ENCODE measurements at regions not wholly inside any gene's neighbourhood (a gene's known extent, or its start where the extent isn't known, plus 50 kb on each side); places are given as distances from the start of the nearest gene placed in this dataset.

DNA sequence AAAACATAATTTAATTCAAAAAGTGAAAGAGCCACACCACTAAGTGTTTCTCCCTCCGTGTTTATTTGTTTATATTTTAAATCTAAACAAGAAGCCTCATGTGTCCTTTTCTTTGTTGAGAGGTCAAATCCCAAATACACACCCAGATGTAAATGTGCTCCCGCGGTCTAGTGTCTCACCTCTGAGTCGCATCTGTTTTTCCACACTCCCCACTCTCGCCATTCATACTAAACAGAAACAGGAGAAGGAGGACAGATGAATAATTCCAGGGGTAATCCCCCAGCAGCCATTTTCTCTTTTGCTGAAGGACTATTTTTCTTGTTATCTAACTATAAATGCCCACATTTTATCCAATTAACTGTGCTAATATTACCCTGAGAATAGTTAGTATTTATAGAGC, 361.6 kb upstream of the RIOK2 start:
- ATAC-seq (ENCODE audit: low FRiP score) (no peak), DNase-seq (ENCODE audit: low spot score) (no peak)
- TF ChIP-seq, protein P1, sequence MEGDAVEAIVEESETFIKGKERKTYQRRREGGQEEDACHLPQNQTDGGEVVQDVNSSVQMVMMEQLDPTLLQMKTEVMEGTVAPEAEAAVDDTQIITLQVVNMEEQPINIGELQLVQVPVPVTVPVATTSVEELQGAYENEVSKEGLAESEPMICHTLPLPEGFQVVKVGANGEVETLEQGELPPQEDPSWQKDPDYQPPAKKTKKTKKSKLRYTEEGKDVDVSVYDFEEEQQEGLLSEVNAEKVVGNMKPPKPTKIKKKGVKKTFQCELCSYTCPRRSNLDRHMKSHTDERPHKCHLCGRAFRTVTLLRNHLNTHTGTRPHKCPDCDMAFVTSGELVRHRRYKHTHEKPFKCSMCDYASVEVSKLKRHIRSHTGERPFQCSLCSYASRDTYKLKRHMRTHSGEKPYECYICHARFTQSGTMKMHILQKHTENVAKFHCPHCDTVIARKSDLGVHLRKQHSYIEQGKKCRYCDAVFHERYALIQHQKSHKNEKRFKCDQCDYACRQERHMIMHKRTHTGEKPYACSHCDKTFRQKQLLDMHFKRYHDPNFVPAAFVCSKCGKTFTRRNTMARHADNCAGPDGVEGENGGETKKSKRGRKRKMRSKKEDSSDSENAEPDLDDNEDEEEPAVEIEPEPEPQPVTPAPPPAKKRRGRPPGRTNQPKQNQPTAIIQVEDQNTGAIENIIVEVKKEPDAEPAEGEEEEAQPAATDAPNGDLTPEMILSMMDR (IDR thresholded peaks at IDR 0.05), result no peak

DNA sequence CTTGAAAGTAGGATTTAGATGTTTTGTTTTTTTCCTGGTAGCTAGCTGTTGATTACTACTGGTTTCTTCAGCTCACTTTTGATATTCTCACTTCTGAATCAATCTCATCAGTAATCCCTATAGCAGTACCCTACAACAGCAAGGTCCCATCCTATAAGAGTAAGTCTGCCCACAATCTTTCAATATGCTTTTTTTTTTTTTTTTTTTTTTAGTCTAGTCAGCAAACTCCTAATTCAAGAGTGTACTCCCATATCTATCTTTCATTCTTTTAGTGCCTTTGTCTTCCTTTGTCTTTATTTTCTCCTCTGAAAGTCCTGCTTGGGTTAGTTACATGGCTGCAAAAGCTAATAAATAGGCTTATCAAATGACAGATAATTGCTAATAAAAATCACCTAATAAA, 362.4 kb upstream of the RIOK2 start:
- no peak for ATAC-seq (ENCODE audit: low FRiP score)
- TF ChIP-seq, protein P1 (IDR thresholded peaks at IDR 0.05), result no peak

DNA sequence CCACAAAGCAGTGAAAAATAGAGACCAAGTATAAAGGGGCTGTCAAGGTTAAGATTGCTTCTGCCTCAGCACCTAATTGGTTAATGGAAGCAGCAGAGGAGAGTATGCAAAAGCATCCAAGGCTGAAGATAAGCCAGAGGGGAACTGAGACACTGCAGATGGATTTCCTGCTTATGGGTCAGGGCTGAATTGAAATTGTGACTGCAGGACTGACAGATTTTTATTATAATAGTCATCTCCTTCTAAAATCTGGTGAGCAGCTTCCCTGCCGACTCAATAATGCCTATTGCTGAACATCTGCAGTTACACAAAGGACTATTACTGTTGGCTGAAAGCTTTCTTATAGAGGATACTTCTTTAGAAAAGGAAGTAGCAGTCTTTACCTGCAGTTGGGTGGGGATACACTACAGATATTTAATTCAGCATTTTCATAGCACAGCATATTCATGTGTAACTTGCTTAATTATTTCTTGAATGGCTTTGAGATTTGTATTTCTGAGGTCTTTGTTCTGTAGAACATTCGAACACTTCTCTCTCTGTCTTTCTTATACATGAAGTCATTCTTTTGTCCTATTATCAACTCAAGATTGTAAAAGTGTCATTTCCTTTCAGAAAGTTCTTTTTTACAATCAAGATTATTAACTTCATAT, 363.0 kb upstream of the RIOK2 start:
- DNase-seq (ENCODE audit: low spot score) (no peak), ATAC-seq (ENCODE audit: low FRiP score) (no peak)
- TF ChIP-seq, protein P1 (IDR thresholded peaks at IDR 0.05), result no peak

More for the DNA sequence above, 362.4 kb upstream of the RIOK2 start:
- no peak for DNase-seq (ENCODE audit: low spot score)

DNA sequence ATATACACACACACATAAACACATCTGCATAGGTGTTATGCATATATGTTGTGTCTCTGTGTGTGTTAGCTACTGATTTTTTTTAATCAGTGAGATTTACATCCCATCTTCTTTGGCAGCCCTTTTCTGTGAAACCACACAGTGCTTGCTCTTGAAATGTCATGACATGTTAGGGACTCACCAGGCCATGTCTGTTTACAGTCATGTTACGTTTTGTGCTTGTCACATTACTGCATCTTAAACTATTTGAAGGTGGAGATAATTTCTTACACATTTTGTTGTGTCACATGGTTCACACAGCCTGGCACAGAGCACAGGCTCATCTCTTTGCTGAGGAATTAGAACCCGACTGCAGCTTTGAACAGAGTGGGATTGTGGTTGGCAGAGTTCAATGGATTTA, 364.4 kb upstream of the RIOK2 start:
- TF ChIP-seq, protein P1 (IDR thresholded peaks at IDR 0.05), result no peak
- ATAC-seq (ENCODE audit: low FRiP score) (no peak), DNase-seq (ENCODE audit: low spot score) (no peak)

DNA sequence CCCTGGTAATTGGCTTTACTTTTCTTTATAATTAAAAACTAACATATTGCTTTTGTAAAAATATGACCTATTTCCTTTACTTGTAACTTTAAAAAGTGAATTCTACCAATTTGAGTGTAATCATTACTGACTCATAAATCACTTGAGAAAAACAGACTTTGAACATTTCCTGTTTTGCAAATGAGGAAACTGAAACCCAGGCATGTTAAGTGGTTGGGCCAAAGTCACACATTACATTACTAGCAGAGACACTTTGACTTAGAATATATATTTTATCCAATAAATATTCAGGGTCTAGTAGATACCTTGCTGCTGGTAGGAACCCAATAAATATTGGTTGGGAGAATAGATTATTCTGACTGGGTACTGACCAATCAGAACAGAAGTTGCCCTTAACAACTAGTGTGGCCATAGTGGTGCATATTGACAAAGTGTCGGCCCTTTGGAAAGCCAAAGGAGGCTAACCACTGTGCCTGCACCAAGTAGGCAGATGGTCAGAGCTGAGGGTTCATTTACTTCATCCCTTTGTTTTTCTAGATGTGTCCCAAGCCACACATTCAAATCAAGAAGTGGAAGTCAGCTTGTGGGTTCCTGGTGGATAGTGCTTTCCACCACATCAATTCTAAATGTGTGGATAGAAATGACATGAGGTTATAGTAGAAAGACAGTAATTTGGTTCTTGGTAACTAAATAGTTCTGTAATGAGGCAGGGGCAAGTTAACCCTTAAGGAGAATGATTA, 365.1 kb upstream of the RIOK2 start:
- TF ChIP-seq, protein P1 (IDR thresholded peaks at IDR 0.05), result no peak
- ATAC-seq (ENCODE audit: low FRiP score) (no peak), DNase-seq (ENCODE audit: low spot score) (no peak)

DNA sequence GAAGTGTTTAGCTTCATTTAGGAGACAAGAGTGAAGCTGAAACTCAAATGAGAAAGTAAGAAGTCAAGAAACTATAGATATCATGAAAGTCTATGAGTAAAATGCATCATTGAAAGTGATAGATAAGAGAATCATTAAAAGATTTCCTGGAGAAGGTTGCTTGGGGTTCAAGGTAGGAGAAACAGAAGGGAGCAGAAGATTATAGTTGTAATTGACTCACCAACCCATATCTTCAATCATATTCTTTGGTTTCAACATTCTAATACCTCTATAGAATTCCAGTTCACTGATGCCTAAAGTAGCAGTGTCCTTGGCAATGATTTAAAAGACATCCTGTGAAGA, 365.7 kb upstream of the RIOK2 start:
- TF ChIP-seq, protein P1 (IDR thresholded peaks at IDR 0.05), result no peak
- ATAC-seq (ENCODE audit: low FRiP score) (no peak), DNase-seq (ENCODE audit: low spot score) (no peak)

DNA sequence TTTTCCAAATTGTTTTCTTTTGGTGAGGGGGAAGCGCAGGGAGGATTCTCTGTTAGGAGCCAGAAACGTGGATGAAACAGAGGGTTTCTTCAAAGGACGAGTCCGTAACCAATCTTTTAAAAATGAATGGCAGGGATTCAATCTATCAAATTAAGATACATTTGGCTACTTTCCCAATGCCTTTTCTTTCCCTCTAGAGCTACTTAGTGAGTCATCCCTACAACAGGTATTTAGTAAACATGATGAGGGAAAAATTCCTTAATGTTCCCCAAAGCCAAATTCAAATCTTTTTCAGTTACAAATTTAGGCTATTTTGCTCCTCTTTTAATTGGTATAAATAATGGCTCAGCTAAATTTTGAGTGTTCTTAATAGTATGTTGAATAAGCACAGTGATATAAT, 366.4 kb upstream of the RIOK2 start:
- DNase-seq (ENCODE audit: low spot score) (no peak), ATAC-seq (ENCODE audit: low FRiP score) (no peak)
- TF ChIP-seq, protein P1 (IDR thresholded peaks at IDR 0.05), result no peak
